H1 (cell line): ENCODE measurements at regions not wholly inside any gene's neighbourhood (a gene's known extent, or its start where the extent isn't known, plus 50 kb on each side); places are given as distances from the start of the nearest gene placed in this dataset.

Experiments used
- CTCF ChIA-PET: fragments of 300-600 bp; sonication (Branson Sonifier 250); formaldehyde crosslinking; loops from one replicate; lab custom pipeline; 2021; ENCODE audit not compliant: partially characterized antibody; lab: Charles Lee
- POLR2A ChIA-PET: fragments of 300-600 bp; sonication (Branson Sonifier 250); formaldehyde crosslinking; loops from one replicate; lab custom pipeline; 2021; ENCODE audit warnings: inconsistent platforms; ENCODE audit not compliant: partially characterized antibody; lab: Charles Lee
- DNase-seq, 2 experiments: peaks; one replicate each; pipeline versions ENCODE4 v3.0.0 to v3.0.0-alpha.2; 2010 to 2022; ENCODE audit warnings: low spot score in 2 of 2, low read depth in 1 of 2, mixed read lengths in 1 of 2
- FAIRE-seq: peaks from 2 replicates; lab custom pipeline; 2011; peaks lifted over from hg19 to GRCh38; lab: Jason Lieb, UNC
- H2AFZ ChIP-seq: 2 replicates; pipeline ENCODE4 v1.8.1; 2012; ENCODE audit warnings: low read length, inconsistent platforms
- H2AK5ac ChIP-seq: 2 replicates; pipeline ENCODE4 v1.6.1; 2013; ENCODE audit warnings: low read depth, low read length
- H2BK120ac ChIP-seq: replicated peaks from 2 replicates; pipeline ENCODE3; 2013; ENCODE audit warnings: low read depth, low read length, inconsistent platforms
- H2BK12ac ChIP-seq: 2 replicates; pipeline ENCODE4 v1.6.1; 2013; ENCODE audit warnings: low read depth, low read length
- H2BK15ac ChIP-seq: 2 replicates; pipeline ENCODE4 v1.6.1; 2013; ENCODE audit warnings: low read length
- H2BK20ac ChIP-seq: 2 replicates; pipeline ENCODE4 v1.6.1; 2013; ENCODE audit warnings: low read length
- H2BK5ac ChIP-seq: 2 replicates; pipeline ENCODE4 v1.6.1; 2013; ENCODE audit warnings: low read depth, low read length
- H3K14ac ChIP-seq: 2 replicates; pipeline ENCODE4 v1.6.1; 2013; ENCODE audit warnings: inconsistent platforms; ENCODE audit not compliant: insufficient read length
- H3K18ac ChIP-seq: 2 replicates; pipeline ENCODE4 v1.6.1; 2013; ENCODE audit warnings: low read length; ENCODE audit errors: extremely low read depth
- H3K23ac ChIP-seq: 2 replicates; pipeline ENCODE4 v1.6.1; 2013; ENCODE audit warnings: inconsistent platforms; ENCODE audit not compliant: insufficient read length
- H3K23me2 ChIP-seq: 2 replicates; pipeline ENCODE4 v1.6.1; 2013; ENCODE audit warnings: low read depth, low read length
- H3K27ac ChIP-seq: 2 replicates; pipeline ENCODE4 v1.6.1; 2011; ENCODE audit warnings: low read depth, low read length, inconsistent platforms
- H3K27me3 ChIP-seq, 4 experiments: replicated peaks in 1 of 4; 1 replicate in 1 of 4; 2 replicates in 3 of 4; pipeline versions ENCODE4 v1.6.1 to v1.8.1; 2011 to 2013; ENCODE audit warnings: low read length in 3 of 4, mild to moderate bottlenecking in 3 of 4, inconsistent platforms in 2 of 4, mixed read lengths in 2 of 4, moderate library complexity in 1 of 4; ENCODE audit not compliant: control insufficient read depth in 3 of 4, insufficient read depth in 3 of 4; ENCODE audit errors: extremely low read depth in 1 of 4
- H3K36me3 ChIP-seq, 4 experiments: 2 replicates each; pipeline versions ENCODE4 v1.6.1 to v1.8.1; 2011 to 2013; ENCODE audit warnings: mild to moderate bottlenecking in 4 of 4, low read length in 3 of 4, moderate library complexity in 2 of 4, control low read depth in 1 of 4, inconsistent platforms in 1 of 4; ENCODE audit not compliant: insufficient read depth in 4 of 4, control insufficient read depth in 2 of 4
- H3K4ac ChIP-seq: replicated peaks from 2 replicates; pipeline ENCODE3; 2013; ENCODE audit warnings: low read length, low read depth, mixed read lengths, inconsistent platforms; ENCODE audit not compliant: insufficient read length
- H3K4me1 ChIP-seq, 4 experiments: replicated peaks in 1 of 4; 1 replicate in 1 of 4; 2 replicates in 3 of 4; pipeline versions ENCODE4 v1.6.1 to v1.8.1; 2011 to 2013; ENCODE audit warnings: low read length in 3 of 4, inconsistent platforms in 2 of 4, mixed read lengths in 1 of 4; ENCODE audit not compliant: insufficient read depth in 4 of 4, control insufficient read depth in 3 of 4
- H3K4me2 ChIP-seq, 2 experiments: 2 replicates each; pipeline versions ENCODE4 v1.6.1 to v1.8.1; 2011 to 2013; ENCODE audit warnings: low read depth in 2 of 2, low read length in 2 of 2, control low read depth in 1 of 2, inconsistent platforms in 1 of 2, mild to moderate bottlenecking in 1 of 2; ENCODE audit not compliant: insufficient read depth in 1 of 2
- H3K4me3 ChIP-seq, 4 experiments: fragments of 200-600, 300-600 bp in 1 of 4; sonication (generic), shearing (Covaris generic), sonication (Bioruptor Twin) in 1 of 4; 2 replicates each; pipeline versions ENCODE4 v1.5.1 to v1.8.1; 2011 to 2016; ENCODE audit warnings: low read length in 4 of 4, low read depth in 3 of 4, control low read depth in 2 of 4, inconsistent platforms in 2 of 4, mild to moderate bottlenecking in 2 of 4, mixed read lengths in 1 of 4, moderate library complexity in 1 of 4; ENCODE audit not compliant: insufficient read depth in 2 of 4; ENCODE audit errors: extremely low read depth in 1 of 4
- H3K56ac ChIP-seq: replicated peaks from 2 replicates; pipeline ENCODE3; 2013; ENCODE audit warnings: low read depth, mild to moderate bottlenecking, mixed read lengths, low read length, inconsistent platforms; ENCODE audit not compliant: insufficient read length
- H3K79me1 ChIP-seq: 2 replicates; pipeline ENCODE4 v1.6.1; 2013; ENCODE audit warnings: low read depth, low read length, control low read depth
- H3K79me2 ChIP-seq, 2 experiments: 2 replicates each; pipeline versions ENCODE4 v1.6.1 to v1.8.1; 2012 to 2013; ENCODE audit warnings: low read length in 2 of 2, mild to moderate bottlenecking in 2 of 2, inconsistent platforms in 1 of 2; ENCODE audit not compliant: insufficient read depth in 2 of 2, control insufficient read depth in 1 of 2
- H3K9ac ChIP-seq, 4 experiments: replicated peaks in 1 of 4; 1 replicate in 1 of 4; 2 replicates in 3 of 4; pipeline versions ENCODE4 v1.6.1 to v1.8.1; 2011 to 2013; ENCODE audit warnings: low read depth in 3 of 4, low read length in 3 of 4, control low read depth in 2 of 4, mild to moderate bottlenecking in 2 of 4, moderate library complexity in 2 of 4, inconsistent platforms in 1 of 4; ENCODE audit errors: extremely low read depth in 1 of 4
- H3K9me3 ChIP-seq, 2 experiments: 2 replicates each; pipeline versions ENCODE4 v1.6.1 to v1.8.1; 2012 to 2013; ENCODE audit warnings: mild to moderate bottlenecking in 2 of 2, moderate library complexity in 2 of 2, control low read depth in 1 of 2, inconsistent platforms in 1 of 2, low read depth in 1 of 2, low read length in 1 of 2, mixed read lengths in 1 of 2; ENCODE audit not compliant: insufficient read depth in 2 of 2
- H4K20me1 ChIP-seq, 2 experiments: replicated peaks in 1 of 2; 2 replicates each; pipeline versions ENCODE3 to v1.8.1; 2011 to 2013; ENCODE audit warnings: inconsistent platforms in 2 of 2, low read length in 2 of 2, mild to moderate bottlenecking in 1 of 2; ENCODE audit not compliant: insufficient read depth in 2 of 2, control insufficient read depth in 1 of 2
- H4K5ac ChIP-seq: 2 replicates; pipeline ENCODE4 v1.6.1; 2013; ENCODE audit warnings: low read length, low read depth, mixed read lengths, inconsistent platforms; ENCODE audit not compliant: insufficient read length
- H4K8ac ChIP-seq: 2 replicates; pipeline ENCODE4 v1.8.0; 2013; ENCODE audit warnings: mild to moderate bottlenecking, moderate library complexity, low read length, inconsistent platforms; ENCODE audit not compliant: insufficient read depth; ENCODE audit errors: extremely low read depth
- H4K91ac ChIP-seq: replicated peaks from 2 replicates; pipeline ENCODE3; 2013; ENCODE audit warnings: low read length, mixed read lengths, inconsistent platforms; ENCODE audit not compliant: insufficient read length
- ATF2 ChIP-seq: IDR thresholded peaks from 2 replicates; pipeline ENCODE4 v1.6.1; 2012; ENCODE audit warnings: low read length, inconsistent platforms
- SIX5 ChIP-seq: IDR thresholded peaks from 2 replicates; pipeline ENCODE4 v1.6.1; 2011; ENCODE audit warnings: mild to moderate bottlenecking, low read depth, low read length
- SP1 ChIP-seq: IDR thresholded peaks from 2 replicates; pipeline ENCODE4 v1.6.1; 2011; ENCODE audit warnings: low read depth, low read length

GRCh38 chr6:72533606-72534005, 88.3 kb upstream of the KCNQ5 start (continued):
- no peak for TF ChIP-seq SIX5

- FAIRE-seq = no peak
- TF ChIP-seq ATF2 (no peak), SP1 (no peak)
Observed at GRCh38 chr6:72534236-72534635, 87.6 kb upstream of the KCNQ5 start.

More at GRCh38 chr6:72534236-72534635, 87.6 kb upstream of the KCNQ5 start:
- H3K4me3 ChIP-seq = no peak overlapping the region
- no peak overlapping the region for H3K9ac ChIP-seq
- no peak overlapping the region for H3K4me2 ChIP-seq
- H3K27me3 ChIP-seq = no peaks in the 10 kb centered on the region
- H2BK15ac ChIP-seq = no peak overlapping the region
- H4K91ac ChIP-seq = no peak overlapping the region
- no peaks in the 10 kb centered on the region for H3K4me1 ChIP-seq
- H2BK12ac ChIP-seq = no peak overlapping the region
- DNase-seq = no peak
- no peaks in the 10 kb centered on the region for H3K23me2 ChIP-seq
- H2BK120ac ChIP-seq = no peak overlapping the region
- no peaks in the 10 kb centered on the region for H3K79me1 ChIP-seq
- no peak overlapping the region for H2AK5ac ChIP-seq
- no peak overlapping the region for H3K4ac ChIP-seq
- H2BK20ac ChIP-seq = no peak overlapping the region
- no peak overlapping the region for H3K23ac ChIP-seq
- H3K79me2 ChIP-seq = no peaks in the 10 kb centered on the region
- no peak overlapping the region for H2BK5ac ChIP-seq
- H3K27ac ChIP-seq = no peak overlapping the region
- no peak overlapping the region for H2AFZ ChIP-seq
- H4K20me1 ChIP-seq = peaks cover 0 to 1% of the 10 kb centered on the region in 2 experiments
- CTCF ChIA-PET = interaction anchor here (0.6 to 3.9 kb wide), 5 partner anchors 8 to 791 kb away, joined by 3 to 33 read pairs (median 3); no protein-coding TSS in a partner anchor
- no peak overlapping the region for H3K18ac ChIP-seq
- H3K9me3 ChIP-seq = no peaks in the 10 kb centered on the region
- H3K36me3 ChIP-seq = no peaks in the 10 kb centered on the region
- no peak overlapping the region for H3K14ac ChIP-seq
- no peak overlapping the region for H4K8ac ChIP-seq
- H4K5ac ChIP-seq = no peak overlapping the region
- POLR2A ChIA-PET = no interaction called here
- H3K56ac ChIP-seq = no peak overlapping the region
